Limb (tissue), 2 donors: ENCODE measurements at regions not wholly inside any gene's neighbourhood (a gene's known extent, or its start where the extent isn't known, plus 50 kb on each side); places are given as distances from the start of the nearest gene placed in this dataset.

ENCODE experiments used
- DNase-seq, 2 donors: peaks; one replicate each; pipeline ENCODE4 v3.0.0-alpha.2; 2016; ENCODE audit errors: extremely low spot score in 2 of 2

DNA sequence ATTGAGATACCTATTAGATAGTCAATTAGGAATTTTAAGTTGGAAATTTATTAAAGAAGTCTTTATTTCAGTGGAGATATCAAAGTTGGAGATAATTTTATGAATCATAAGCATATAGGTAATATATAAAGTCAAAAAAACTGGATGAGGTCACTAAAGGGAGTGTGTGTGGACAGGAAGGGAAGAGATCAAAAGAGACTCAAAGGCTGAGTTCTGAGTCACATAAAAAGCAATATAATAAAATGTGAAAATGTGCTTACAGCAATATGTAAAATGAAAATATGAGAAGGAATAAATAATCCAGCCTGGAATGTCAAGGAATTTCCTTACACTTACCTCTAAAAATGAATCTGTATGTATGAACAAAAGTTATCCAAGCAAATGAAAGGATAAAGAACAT lies 583.3 kb upstream of the SORCS1 start:
- DNase-seq = no peak

DNA sequence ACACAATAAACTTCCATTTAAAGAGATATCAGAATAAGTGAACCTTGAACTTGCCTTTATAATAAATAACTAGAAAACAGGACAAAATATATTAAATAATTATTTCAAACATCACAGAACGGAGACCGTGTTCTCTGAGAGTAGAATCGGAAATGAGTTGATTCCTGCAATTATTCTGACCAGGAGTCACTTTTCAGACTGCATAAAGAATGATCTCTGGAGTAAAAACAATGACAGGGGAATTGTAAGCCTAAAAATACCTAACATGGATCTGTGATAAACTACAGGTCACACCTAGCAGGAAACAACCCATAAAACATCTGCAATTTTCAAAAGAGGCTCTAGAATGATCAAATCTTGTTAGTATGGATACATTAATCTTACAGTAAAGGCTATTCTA lies 577.5 kb upstream of the SORCS1 start:
- no peak for DNase-seq

DNA sequence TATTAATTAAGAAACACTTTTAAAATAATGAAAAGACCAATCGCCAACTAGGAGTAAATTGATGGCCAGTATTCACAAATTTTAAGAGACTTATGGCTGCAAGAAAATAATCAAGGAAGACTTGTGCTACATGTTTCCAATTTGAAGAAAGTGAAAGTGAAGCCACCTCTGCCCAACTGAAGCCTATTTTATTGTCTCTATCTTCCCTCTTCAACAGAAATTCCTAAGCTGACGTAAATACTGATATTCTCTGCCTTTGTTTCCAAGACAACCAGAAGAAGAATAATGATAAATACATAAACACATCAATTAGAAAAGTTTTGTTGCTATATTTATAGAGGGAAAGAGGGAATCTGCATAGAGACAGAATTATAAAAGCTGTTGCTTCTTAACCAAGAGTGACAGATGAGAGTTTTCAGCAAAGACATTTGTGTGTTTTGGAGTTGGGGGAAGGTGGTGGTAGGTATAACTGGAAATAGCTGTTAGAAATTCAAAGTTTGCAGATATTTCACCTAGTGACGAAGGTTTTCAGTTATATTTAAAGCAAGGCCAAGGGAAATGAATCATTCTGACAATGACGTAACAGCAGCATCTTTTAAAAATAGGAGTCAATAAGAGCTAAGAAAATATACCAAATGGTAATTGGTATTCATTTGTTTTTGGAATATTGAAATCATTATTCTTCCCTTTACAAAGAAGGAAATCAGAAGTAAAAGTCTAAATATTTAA lies 576.6 kb upstream of the SORCS1 start:
- no peak for DNase-seq

DNA sequence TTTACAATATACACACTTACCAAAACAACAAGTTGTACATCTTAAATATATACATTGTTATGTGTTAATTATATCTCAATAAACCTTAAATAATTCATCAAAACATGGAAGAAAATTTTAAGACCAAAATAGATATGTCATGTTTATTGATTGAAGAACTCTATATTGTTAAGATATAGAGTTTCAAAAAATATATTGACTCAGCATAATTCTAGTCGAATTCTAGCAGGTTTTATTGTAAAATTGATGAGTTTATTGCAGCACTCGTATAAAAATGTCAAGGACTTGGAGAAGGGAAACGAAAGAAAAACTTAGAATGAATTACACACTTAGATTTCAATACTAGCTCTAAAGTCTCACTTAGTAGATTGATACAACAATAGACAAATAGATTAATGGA lies 575.4 kb upstream of the SORCS1 start:
- no peak for DNase-seq

- no peak for DNase-seq
These were observed 569.0 kb upstream of the SORCS1 start for GRCh38 chr10:107733328-107734130.

DNA sequence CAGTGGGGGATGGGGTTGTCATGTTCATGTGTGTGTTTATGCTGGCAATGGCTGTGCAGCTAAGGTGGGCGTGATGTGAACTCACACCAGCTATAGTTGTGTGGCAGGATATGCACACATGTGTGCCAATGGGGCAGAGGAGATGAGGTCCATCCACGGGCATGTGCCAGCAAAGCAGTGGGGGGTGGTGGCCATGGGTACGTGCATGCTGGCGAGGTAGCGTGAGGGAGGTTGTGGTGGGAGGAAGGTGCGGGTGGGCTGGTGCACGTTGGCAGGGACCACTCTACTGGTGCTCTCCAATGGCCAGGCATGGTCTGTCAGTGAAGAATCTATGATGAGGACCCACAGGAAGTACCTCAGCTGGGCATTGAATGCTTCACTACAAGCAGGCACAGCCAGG lies 567.5 kb upstream of the SORCS1 start:
- DNase-seq = no peak

DNA sequence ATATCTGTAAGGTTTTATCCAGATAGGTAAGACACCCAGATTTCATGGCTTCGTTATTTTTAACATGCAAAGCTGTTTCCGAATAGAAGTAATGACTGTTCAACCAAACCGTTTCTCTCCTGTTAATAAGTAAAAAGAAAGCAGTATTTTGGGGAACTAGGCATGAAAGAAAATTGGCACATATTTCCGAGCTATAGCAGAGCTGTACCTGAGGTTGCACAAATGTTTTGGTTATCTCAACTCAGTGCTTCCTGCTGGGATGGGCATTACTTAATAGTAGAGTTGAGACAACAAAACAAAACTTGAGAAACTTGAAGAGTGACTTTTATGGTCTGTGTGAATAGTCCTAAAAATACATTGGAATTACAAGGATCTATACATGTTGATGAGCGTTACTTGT lies 564.3 kb upstream of the SORCS1 start:
- no peak for DNase-seq

GRCh38 chr10:107727767-107728317 lies 563.3 kb upstream of the SORCS1 start:
- DNase-seq = no peak

GRCh38 chr10:107718864-107719263 lies 554.4 kb upstream of the SORCS1 start:
- no peak for DNase-seq

DNA sequence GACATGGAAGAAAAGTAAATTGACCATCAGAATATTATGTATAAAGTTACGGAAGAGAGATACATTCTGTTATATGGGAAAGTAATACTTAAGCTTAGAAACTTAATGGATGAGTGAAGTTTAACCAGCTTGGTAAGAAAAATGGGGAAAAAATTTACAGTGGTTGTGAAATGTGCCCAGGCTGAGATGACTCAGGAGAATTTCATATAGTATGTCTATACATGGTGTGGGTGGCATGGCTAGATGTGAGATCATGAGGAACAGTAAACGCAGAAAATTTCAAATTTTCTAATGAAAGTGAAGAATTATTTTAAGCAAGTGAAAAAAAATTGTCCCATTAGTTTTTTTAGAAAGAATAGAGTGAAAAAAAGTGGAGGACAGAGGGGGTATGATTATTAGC lies 552.5 kb upstream of the SORCS1 start:
- DNase-seq = no peak

DNA sequence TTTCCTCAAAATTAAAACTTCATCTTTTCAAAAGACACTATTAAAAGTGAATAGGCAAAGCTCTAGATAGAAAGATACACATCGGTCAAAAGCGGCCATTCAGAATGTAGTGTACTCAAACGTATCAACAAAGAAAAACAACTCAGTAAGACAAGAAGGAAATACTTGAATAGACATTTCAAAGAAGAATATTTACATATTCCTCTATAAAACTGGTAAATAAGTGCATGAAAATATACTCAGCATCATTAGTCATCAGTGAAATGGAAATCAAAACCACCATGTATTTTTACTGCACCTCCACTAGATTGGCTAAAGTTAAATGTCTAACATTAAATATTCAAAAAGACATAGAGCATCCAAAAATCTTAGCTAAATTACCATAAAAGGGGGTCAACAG lies 551.1 kb upstream of the SORCS1 start:
- no peak for DNase-seq

DNA sequence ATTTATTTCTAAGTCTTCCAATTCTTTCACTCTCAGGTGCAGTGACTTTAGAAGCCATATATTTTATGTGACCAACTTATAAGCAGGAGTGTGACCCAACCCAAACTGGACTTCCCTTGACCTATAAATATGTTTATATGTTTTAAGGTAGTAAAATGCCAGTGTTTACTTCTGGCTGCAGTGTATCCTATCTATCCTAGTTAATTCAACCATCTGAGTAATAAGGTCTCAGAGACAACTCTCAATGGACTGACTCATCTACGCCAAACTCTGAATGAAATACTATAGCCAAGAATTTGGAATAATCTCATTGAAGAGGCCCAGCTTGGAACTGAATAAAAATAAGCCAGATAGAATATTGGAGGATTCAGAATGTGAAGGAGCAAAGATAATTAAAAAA lies 544.5 kb upstream of the SORCS1 start:
- DNase-seq = no peak

DNA sequence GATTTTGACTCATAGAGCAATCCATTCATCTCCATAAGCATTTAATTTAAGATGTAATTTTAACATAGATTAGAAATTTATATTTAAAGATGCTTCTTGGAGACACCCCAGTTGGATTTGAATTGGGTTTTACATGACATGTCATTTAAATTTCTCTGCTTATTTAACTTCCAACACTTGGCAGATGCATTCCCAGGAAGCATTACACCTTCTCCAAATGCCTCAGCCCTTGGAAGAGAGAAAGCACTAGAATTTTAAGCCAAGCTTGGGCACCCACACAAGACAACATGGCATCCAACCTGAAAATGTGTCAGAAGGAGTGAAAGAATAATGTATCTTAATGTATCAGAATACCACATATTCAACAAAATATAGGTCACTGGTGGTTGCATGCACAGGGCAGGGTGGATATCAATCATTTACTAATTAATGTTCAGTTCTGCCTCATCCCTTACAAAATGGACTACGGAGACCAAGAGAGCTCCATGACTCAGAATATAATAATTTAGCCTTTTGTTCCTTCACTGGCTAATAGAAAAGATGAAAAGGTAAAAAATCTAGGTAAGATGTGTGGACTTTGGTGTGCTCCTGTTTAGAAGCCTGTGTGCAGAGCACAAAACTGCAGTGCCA lies 541.7 kb upstream of the SORCS1 start:
- no peak for DNase-seq

GRCh38 chr10:107701943-107702342 lies 537.4 kb upstream of the SORCS1 start:
- DNase-seq = no peak

- DNase-seq = no peak
These were observed 527.6 kb upstream of the SORCS1 start for GRCh38 chr10:107692072-107692471.

DNA sequence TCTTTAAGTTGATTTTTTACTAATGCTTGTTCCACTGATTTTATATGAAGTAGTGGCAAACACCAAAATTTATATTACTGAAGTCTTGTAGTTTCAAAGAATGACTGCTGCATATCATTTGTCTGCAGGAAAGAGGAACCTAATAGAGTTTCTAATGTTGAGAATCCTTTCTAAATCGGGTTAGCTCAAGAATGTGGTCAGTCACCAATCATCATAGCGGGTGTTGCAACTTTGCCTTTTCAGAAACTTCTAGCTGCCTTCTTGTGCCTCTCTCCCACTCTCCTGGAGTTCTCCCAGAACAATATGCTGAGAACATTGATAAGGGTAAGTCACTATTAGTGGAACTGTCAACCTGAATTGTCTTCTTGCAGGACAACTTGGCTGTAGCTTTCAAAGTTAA lies 524.8 kb upstream of the SORCS1 start:
- DNase-seq = no peak

GRCh38 chr10:107687701-107688100 lies 523.2 kb upstream of the SORCS1 start:
- DNase-seq = no peak

GRCh38 chr10:107686095-107686494 lies 521.6 kb upstream of the SORCS1 start:
- DNase-seq = no peak

DNA sequence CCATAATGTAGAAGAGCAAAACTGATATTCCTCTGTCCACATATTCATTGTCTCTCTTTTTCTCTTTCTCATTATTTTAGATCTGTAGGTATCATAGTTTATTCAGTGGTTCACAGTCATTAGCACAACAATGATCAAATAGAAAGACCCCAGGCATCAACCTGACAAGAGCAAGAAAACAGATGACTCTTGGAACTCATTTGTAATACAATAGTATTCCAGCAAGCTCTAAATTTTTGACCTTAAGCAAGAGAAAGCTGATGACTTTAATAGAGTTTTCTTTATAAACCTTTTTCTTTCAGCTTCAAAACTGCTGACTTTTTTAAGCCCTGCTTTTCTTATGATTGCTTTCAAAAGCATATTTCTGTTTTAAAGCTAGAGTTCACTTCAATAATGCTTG lies 507.5 kb upstream of the SORCS1 start:
- DNase-seq = no peak

GRCh38 chr10:107666214-107666613 lies 501.7 kb upstream of the SORCS1 start:
- no peak for DNase-seq

- DNase-seq = no peak
These were observed 501.0 kb upstream of the SORCS1 start for GRCh38 chr10:107665459-107665858.

GRCh38 chr10:107657851-107658250 lies 493.3 kb upstream of the SORCS1 start:
- DNase-seq = no peak
